Thyroid gland (tissue), 4 donors: ENCODE measurements at regions not wholly inside any gene's neighbourhood (a gene's known extent, or its start where the extent isn't known, plus 50 kb on each side); places are given as distances from the start of the nearest gene placed in this dataset.

Source experiments
- CTCF ChIP-seq, 6 experiments: fragments of 200-600 bp in 3 of 6; fragments of 450-650 bp in 3 of 6; sonication (generic) in 3 of 6; IDR thresholded peaks; one replicate each; pipeline ENCODE4 v1.5.1; 2016 to 2019; ENCODE audit warnings: antibody characterized with exemption in 6 of 6, mild to moderate bottlenecking in 2 of 6, inconsistent platforms in 1 of 6, moderate library complexity in 1 of 6
- POLR2A ChIP-seq, 2 donors: fragments of 450-650 bp; IDR thresholded peaks; one replicate each; pipeline ENCODE4 v1.6.1; 2017; ENCODE audit warnings: antibody characterized with exemption in 2 of 2, mild to moderate bottlenecking in 2 of 2, moderate library complexity in 1 of 2

- TF ChIP-seq POLR2A (IDR thresholded peaks at IDR 0.05), result no peak
- no peak for TF ChIP-seq CTCF (IDR thresholded peaks at IDR 0.05)
Measured at GRCh38 chr1:98058676-98059075, 137.8 kb upstream of the DPYD start.
